Dendritic cell treated with granulocyte-macrophage colony-stimulating factor and Interleukin-4, amounts not matched to agents 40 ng/mL and 50 ng/mL, for 4 days (primary cell): ENCODE measurements at regions not wholly inside any gene's neighbourhood (a gene's known extent, or its start where the extent isn't known, plus 50 kb on each side); places are given as distances from the start of the nearest gene placed in this dataset.
"Not testable (repeated sequence)": the region's sequence is repeated elsewhere in the genome, so short reads cannot be mapped to it uniquely, and the experiment has no call there.

ENCODE experiments used
- H3K27ac Mint-ChIP-seq: one replicate; pipeline ENCODE4 v1.8.0; 2022; ENCODE audit warnings: mild to moderate bottlenecking, mixed read lengths
- H3K27me3 Mint-ChIP-seq: one replicate; pipeline ENCODE4 v1.8.0; 2022; ENCODE audit warnings: mild to moderate bottlenecking, mixed read lengths
- H3K36me3 Mint-ChIP-seq: one replicate; pipeline ENCODE4 v1.8.0; 2022; ENCODE audit warnings: low read depth, mixed read lengths
- H3K4me1 Mint-ChIP-seq: one replicate; pipeline ENCODE4 v1.8.0; 2022; ENCODE audit warnings: low read depth, mixed read lengths
- H3K4me3 Mint-ChIP-seq: one replicate; pipeline ENCODE4 v1.8.0; 2022; ENCODE audit warnings: mild to moderate bottlenecking, moderate library complexity, mixed read lengths
- H3K9me3 Mint-ChIP-seq: one replicate; pipeline ENCODE4 v1.8.0; 2022; ENCODE audit warnings: mixed read lengths
- intact Hi-C: fragments of 100-400 bp; cut with micrococcal nuclease; formaldehyde crosslinking; loops from one replicate; pipeline ENCODE4 v1.15.0; 2022

DNA sequence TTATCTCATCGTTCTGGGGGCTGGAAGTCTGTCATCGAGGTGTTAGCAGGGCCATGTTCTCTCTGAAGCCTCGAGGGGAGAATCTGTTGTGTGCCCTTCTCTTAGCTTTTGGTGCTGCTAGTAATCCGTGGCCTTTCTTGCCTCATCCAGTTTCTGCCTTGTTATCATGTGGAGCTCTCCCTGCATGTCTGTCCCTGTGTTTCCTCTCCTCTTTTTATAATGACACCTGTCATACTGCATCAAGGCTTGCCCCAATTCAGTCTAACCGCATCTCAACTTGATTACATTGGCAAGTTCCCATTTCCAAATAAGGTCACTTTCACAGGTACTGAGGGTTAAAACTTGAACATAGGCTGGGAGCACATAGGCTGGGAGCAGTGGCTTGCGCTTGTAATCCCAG, 82.6 kb upstream of the CNIH3 start:
- no peaks in the 10 kb centered on the region for H3K9me3 Mint-ChIP-seq
- H3K27ac Mint-ChIP-seq, result no peak overlapping the region
- no peaks in the 10 kb centered on the region for H3K36me3 Mint-ChIP-seq
- H3K4me3 Mint-ChIP-seq, result no peak overlapping the region
- H3K4me1 Mint-ChIP-seq, result peaks cover 9% of the 10 kb centered on the region
- intact Hi-C loops, result no loop called here
- H3K27me3 Mint-ChIP-seq, result peaks cover 2% of the 10 kb centered on the region

DNA sequence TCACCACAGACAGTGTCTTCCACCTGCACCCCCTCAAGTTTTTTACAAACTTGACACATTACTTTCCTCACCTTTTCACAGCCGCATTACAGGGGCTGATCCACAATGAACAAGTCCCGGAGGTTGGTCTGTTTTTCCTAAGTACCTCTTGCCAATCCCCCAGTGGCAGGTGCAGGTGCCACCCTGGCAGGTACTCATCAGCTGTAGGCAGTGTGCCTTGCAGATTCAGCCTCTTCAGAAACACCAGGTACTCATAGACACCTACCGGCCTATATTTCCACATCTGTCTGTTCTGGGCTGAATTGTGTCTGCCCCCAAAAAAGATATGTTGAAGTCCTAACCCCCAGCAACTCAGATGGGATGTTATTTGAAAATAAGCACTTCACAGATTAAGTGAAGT, 81.4 kb upstream of the CNIH3 start:
- Mint-ChIP-seq H3K27me3 (peaks cover 2% of the 10 kb centered on the region), H3K4me1 (peaks cover 18% of the 10 kb centered on the region), H3K9me3 (peaks cover 7% of the 10 kb centered on the region), H3K27ac (no peak overlapping the region), H3K4me3 (no peak overlapping the region), H3K36me3 (peaks cover 5% of the 10 kb centered on the region)
- intact Hi-C loops, result no loop called here

DNA sequence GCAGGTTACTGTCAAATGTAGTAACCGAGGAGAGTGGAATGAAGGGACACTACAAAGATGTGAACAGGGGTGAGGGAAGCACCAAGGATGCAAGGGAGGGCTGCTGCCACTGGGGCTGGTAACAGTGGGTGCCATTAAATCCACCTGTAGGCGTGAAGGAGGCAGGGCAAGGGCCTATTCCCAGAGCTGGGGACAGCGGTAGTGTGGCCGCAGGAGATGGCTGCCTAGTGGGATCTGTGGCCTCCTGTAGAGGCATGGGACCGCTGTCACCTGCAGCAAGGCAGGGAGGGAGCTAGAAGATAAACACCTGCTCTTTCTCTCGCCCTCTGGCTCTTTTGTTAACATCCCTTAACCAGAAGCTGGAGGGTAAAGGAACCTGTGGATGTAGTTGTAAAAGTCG, 80.5 kb upstream of the CNIH3 start:
- Mint-ChIP-seq H3K4me1 (peaks cover 25% of the 10 kb centered on the region), H3K9me3 (peaks cover 9% of the 10 kb centered on the region), H3K4me3 (no peak overlapping the region), H3K27ac (no peak overlapping the region), H3K27me3 (peaks cover 2% of the 10 kb centered on the region), H3K36me3 (peaks cover 6% of the 10 kb centered on the region)
- intact Hi-C loops, result no loop called here

- intact Hi-C loops, result no loop called here
- H3K36me3 Mint-ChIP-seq, result peaks cover 6% of the 10 kb centered on the region
These were observed 76.1 kb upstream of the CNIH3 start for GRCh38 chr1:224539971-224540370.

DNA sequence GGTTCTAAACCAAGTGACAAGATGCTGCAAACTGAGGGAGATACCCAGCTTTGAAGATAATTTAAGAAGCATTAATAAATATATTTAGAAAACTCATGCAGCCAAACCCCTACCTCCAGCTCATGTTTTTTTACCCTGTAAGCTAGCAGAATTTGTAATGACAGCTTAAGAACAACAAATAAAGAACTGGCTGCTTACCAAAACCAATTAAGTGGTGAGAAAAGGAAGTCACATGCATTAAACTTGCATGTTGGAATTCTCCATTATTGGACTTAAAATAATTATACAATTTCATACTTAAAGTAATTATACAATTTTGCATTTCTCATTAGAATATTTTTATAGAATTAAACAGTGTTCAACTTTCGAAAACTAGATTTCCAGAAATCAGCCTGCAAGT, 75.6 kb upstream of the CNIH3 start:
- Mint-ChIP-seq H3K27me3 (no peaks in the 10 kb centered on the region), H3K9me3 (peaks cover 34% of the 10 kb centered on the region), H3K4me1 (peaks cover 59% of the 10 kb centered on the region), H3K4me3 (no peak overlapping the region), H3K27ac (peak overlapping the region; percentile 70), H3K36me3 (peaks cover 6% of the 10 kb centered on the region)
- intact Hi-C loops, result no loop called here

More at GRCh38 chr1:224539971-224540370, 76.1 kb upstream of the CNIH3 start:
- Mint-ChIP-seq H3K9me3 (peaks cover 34% of the 10 kb centered on the region), H3K27ac (peak overlapping the region; percentile 70), H3K27me3 (peaks cover 1% of the 10 kb centered on the region), H3K4me3 (no peak overlapping the region), H3K4me1 (peaks cover 59% of the 10 kb centered on the region)

DNA sequence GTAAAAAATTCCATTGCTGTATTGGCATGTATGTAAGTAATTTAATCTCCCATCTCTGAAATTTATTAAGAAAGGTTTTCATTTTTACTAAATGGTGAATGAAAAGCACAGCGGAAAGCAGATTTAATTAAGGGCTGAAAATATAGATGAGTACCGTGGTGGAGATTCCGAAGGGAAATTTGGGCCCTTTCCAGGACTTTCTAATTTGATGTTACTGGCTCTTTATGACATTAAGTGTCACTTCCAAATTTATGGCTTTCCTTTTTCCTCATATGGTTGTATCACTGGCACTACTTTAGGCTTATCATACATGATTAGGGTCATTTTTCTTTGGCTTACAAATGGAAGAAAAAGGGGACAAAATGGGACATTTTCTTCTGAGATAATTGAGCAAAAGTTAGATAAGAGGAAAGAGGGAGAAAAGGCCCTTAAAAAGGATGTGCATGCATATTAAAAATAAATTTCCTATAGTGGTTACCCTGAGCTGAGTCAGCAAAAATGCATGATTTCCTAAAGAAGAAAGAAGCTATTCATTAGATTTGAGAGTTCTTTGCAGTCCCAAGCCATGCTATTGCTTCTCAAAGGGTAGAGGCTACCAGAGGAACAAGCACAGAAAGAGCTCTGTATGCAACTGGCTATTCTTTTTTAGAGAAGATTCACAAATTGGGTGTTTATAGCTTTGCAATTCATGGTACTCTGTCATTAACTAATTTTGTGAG, 74.9 kb upstream of the CNIH3 start:
- Mint-ChIP-seq H3K36me3 (peaks cover 6% of the 10 kb centered on the region), H3K27ac (peak overlapping the region; percentile 89), H3K4me3 (no peak overlapping the region), H3K9me3 (peaks cover 34% of the 10 kb centered on the region), H3K27me3 (no peaks in the 10 kb centered on the region), H3K4me1 (peaks cover 61% of the 10 kb centered on the region)
- intact Hi-C loops, result no loop called here

DNA sequence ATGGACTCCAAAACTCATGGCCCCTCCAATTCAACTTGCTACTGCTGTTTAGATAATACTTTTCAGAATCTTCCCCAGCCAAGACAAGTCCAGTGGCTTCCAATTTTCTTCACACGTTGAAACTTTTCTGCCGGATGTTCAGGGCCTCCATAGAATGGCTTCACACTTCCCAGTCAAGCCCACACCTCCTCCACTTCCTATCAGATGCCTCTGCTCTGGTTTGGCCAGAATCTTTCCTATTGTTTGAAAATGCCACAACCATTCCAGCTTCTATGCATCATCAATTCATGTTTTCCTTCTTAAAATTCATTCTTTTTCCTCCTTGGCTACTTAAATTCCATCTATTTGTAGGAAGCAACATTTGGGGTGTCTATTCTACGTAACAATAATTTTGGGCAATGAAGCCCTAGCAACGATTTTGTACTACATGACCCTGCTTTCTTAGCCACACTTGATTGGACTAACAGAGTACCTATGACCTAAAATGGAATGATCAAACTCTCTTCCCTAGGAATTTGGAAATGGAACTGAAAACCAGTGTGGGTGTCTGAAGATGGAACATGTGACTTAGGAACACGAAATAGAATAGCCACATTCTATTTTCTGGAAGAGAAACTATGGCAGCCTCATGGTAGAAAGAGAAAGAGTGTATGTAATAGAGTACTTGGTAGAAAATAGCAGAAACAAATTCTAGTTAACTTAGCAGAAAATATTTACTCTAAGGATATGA, 74.1 kb upstream of the CNIH3 start:
- Mint-ChIP-seq H3K36me3 (peaks cover 6% of the 10 kb centered on the region), H3K4me1 (peaks cover 64% of the 10 kb centered on the region), H3K9me3 (peaks cover 34% of the 10 kb centered on the region), H3K27me3 (no peaks in the 10 kb centered on the region), H3K4me3 (no peak overlapping the region), H3K27ac (peak overlapping the region; percentile 89)
- intact Hi-C loops, result no loop called here

DNA sequence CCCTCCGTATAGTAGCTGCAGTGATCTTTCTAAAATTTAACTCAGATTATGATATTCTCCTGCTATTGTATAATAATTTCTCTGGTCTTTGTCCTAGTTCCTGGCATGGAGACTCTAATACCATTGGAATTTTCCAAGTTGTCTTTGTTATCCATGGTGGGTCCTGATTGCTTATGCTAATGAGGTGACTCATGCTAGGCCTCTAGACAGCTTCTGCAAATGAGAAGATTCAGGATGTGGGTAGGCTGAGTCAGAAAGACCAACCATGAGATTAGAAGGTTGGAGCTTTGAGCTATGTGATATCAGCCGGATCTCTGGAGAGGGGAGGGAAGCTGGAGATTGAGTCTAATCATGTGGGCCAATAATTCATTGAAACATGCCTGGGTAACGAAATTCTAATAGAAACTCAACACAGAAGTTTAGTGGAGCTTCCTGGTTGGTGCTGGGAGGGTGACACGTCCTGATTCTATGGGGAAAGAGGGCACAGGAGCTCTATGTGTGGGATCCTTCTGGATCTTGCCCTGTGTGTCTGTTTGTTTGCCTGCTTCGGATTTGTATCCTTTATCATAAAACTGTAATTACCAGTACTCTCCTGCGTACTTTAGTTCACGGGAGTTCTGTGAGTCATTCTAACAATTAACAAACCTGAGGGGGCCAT, 73.2 kb upstream of the CNIH3 start:
- H3K36me3 Mint-ChIP-seq, result peaks cover 6% of the 10 kb centered on the region
- H3K9me3 Mint-ChIP-seq, result peaks cover 34% of the 10 kb centered on the region
- peaks cover 64% of the 10 kb centered on the region for H3K4me1 Mint-ChIP-seq
- intact Hi-C loops, result no loop called here
- H3K4me3 Mint-ChIP-seq, result no peak overlapping the region
- no peaks in the 10 kb centered on the region for H3K27me3 Mint-ChIP-seq
- H3K27ac Mint-ChIP-seq, result peak overlapping the region; percentile 89

DNA sequence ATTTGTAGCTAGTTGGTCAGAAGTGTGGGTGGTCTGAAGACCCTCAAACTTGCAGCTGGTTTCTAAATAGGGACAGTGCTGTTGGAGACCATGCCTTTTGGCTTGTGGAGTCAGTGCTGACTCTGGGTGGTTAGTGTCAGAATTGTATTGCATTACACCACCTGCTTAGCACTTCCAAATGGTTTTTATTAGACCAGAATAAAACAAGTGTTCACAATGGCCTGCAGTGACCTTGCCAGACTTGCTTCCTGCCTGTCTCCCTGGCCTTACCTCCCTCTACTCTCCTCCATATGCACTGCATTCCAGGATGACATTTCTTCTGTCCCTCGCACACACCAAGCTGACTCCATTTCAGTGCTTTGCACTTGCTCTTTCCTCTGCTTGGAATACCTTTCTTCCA, 72.7 kb upstream of the CNIH3 start:
- no peak overlapping the region for H3K4me3 Mint-ChIP-seq
- H3K27me3 Mint-ChIP-seq, result no peaks in the 10 kb centered on the region
- peaks cover 64% of the 10 kb centered on the region for H3K4me1 Mint-ChIP-seq
- H3K36me3 Mint-ChIP-seq, result peaks cover 6% of the 10 kb centered on the region
- H3K9me3 Mint-ChIP-seq, result peaks cover 34% of the 10 kb centered on the region
- peak overlapping the region; percentile 89 for H3K27ac Mint-ChIP-seq
- intact Hi-C loops, result no loop called here

DNA sequence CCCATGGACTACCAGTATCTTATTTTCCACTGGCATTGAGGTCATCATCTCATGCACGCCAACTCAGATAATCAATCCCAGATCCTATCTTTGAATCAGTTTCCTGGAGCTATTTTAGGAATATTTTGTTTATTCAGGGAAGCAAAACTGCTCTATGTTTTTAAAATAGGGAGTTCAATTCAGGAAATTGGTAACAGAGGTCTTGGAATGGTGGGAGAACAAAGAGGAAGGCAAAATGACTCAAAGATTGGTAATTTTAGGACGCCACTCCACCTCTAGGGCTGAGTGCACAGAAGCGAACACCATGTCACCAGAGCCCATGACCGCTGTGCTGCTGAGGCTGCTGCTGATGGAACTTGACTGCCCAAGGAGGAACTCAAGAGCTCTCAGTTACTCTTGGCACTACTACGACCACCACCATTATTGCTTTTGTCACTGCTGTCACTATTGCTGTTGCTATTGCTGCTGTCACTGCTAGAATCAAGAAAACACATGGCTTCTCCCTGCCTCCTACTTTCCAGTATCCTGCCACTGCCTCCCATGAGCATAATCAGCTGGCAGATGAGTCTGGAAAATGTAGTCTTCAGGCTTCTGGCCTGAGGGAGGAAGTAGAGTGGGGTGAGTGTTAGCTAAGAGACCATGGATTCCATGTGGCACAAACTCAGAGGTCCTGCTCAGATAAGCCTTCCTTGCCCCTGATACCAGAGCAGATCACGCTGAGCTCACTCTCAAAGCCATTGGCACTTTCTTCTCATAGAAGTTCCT, 71.6 kb upstream of the CNIH3 start:
- H3K36me3 Mint-ChIP-seq, result peaks cover 3% of the 10 kb centered on the region
- H3K27ac Mint-ChIP-seq, result peak overlapping the region; percentile 89
- H3K27me3 Mint-ChIP-seq, result no peaks in the 10 kb centered on the region
- no peak overlapping the region for H3K4me3 Mint-ChIP-seq
- intact Hi-C loops, result no loop called here
- H3K4me1 Mint-ChIP-seq, result peaks cover 56% of the 10 kb centered on the region
- peaks cover 30% of the 10 kb centered on the region for H3K9me3 Mint-ChIP-seq

- Mint-ChIP-seq H3K36me3 (no peaks in the 10 kb centered on the region), H3K27me3 (no peaks in the 10 kb centered on the region), H3K9me3 (peaks cover 25% of the 10 kb centered on the region), H3K4me3 (no peak overlapping the region), H3K4me1 (peaks cover 47% of the 10 kb centered on the region), H3K27ac (no peak overlapping the region)
- intact Hi-C loops, result no loop called here
These were observed 70.5 kb upstream of the CNIH3 start for GRCh38 chr1:224545571-224545970.

DNA sequence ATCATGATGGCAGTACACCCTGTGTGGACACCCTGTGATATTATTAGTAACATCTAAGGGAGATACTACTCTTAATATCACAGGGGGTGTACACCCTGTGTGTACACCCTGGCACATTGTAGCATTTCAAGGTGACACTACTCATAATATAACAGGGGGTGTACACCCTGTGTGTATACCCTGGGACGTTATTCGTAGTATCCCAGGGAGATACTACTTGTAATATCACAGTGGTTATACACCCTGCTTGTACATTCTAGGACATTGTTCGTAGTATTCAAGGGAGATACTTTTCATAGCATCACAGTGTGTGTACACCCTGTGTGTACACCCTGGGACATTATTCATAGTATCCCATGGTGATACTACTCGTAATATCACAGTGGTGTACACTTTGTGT, 67.4 kb upstream of the CNIH3 start:
- H3K27ac Mint-ChIP-seq, result no peak overlapping the region

GRCh38 chr1:224551189-224551588, 64.9 kb upstream of the CNIH3 start:
- intact Hi-C loops, H3K4me1 Mint-ChIP-seq, H3K9me3 Mint-ChIP-seq, H3K27me3 Mint-ChIP-seq, H3K27ac Mint-ChIP-seq, H3K4me3 Mint-ChIP-seq, H3K36me3 Mint-ChIP-seq: not testable (repeated sequence)

More for the DNA sequence above, 67.4 kb upstream of the CNIH3 start:
- H3K27me3 Mint-ChIP-seq, result no peaks in the 10 kb centered on the region
- no peaks in the 10 kb centered on the region for H3K36me3 Mint-ChIP-seq
- peaks cover 25% of the 10 kb centered on the region for H3K4me1 Mint-ChIP-seq
- intact Hi-C loops, result no loop called here
- H3K9me3 Mint-ChIP-seq, result peaks cover 3% of the 10 kb centered on the region
- H3K4me3 Mint-ChIP-seq, result no peak overlapping the region

DNA sequence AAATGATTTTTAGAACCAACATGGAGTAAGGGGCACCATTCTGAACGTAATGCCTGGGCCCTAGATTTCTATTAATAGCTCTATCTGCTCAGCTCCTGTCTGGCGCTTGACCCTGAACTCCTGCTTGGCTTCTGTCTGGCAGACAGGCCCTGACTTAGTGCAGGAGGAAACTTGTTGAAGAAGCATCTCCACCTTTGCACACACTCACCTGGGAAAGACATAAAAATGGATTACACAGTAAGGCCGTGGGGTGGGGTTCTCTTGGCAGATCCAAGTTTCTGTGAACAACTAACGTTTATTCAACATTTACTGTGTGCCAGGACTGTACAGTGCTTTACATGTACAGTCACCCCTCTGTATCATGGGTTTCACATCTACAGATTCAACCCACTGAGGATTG, 62.1 kb upstream of the CNIH3 start:
- no peak overlapping the region for H3K4me3 Mint-ChIP-seq
- no peaks in the 10 kb centered on the region for H3K9me3 Mint-ChIP-seq
- intact Hi-C loops, result no loop called here
- no peaks in the 10 kb centered on the region for H3K27me3 Mint-ChIP-seq
- H3K4me1 Mint-ChIP-seq, result no peaks in the 10 kb centered on the region
- no peak overlapping the region for H3K27ac Mint-ChIP-seq
- H3K36me3 Mint-ChIP-seq, result no peaks in the 10 kb centered on the region
